Hepatic stellate cell (primary cell): ENCODE measurements at regions not wholly inside any gene's neighbourhood (a gene's known extent, or its start where the extent isn't known, plus 50 kb on each side); places are given as distances from the start of the nearest gene placed in this dataset.

Source experiments
- DNase-seq: peaks from one replicate; pipeline ENCODE4 v3.0.0; 2011; ENCODE audit warnings: low spot score

GRCh38 chr1:218938259-218938658, 235.4 kb upstream of the LYPLAL1 start:
- DNase-seq = no peak

GRCh38 chr1:218939095-218939494, 234.6 kb upstream of the LYPLAL1 start:
- no peak for DNase-seq

- peak; percentile 7 for DNase-seq
Observed at GRCh38 chr1:218942431-218942830, 231.2 kb upstream of the LYPLAL1 start.

- no peak for DNase-seq
Observed at GRCh38 chr1:218943371-218943770, 230.3 kb upstream of the LYPLAL1 start.

GRCh38 chr1:218945050-218945449, 228.6 kb upstream of the LYPLAL1 start:
- no peak for DNase-seq

GRCh38 chr1:218946147-218946546, 227.5 kb upstream of the LYPLAL1 start:
- no peak for DNase-seq

- no peak for DNase-seq
Observed at GRCh38 chr1:218948446-218948845, 225.2 kb upstream of the LYPLAL1 start.

GRCh38 chr1:218953386-218953785, 220.3 kb upstream of the LYPLAL1 start:
- no peak for DNase-seq

GRCh38 chr1:218957971-218958370, 215.7 kb upstream of the LYPLAL1 start:
- no peak for DNase-seq

- no peak for DNase-seq
Observed at GRCh38 chr1:218959784-218960183, 213.9 kb upstream of the LYPLAL1 start.

- no peak for DNase-seq
Observed at GRCh38 chr1:218964471-218965185, 209.1 kb upstream of the LYPLAL1 start.

GRCh38 chr1:218965821-218966220, 207.9 kb upstream of the LYPLAL1 start:
- no peak for DNase-seq

GRCh38 chr1:218967254-218967653, 206.4 kb upstream of the LYPLAL1 start:
- DNase-seq = no peak

- no peak for DNase-seq
Observed at GRCh38 chr1:218967836-218968235, 205.8 kb upstream of the LYPLAL1 start.

- DNase-seq = no peak
Observed at GRCh38 chr1:218969006-218969405, 204.7 kb upstream of the LYPLAL1 start.

- no peak for DNase-seq
Observed at GRCh38 chr1:218970397-218970990, 203.2 kb upstream of the LYPLAL1 start.

GRCh38 chr1:218971156-218971555, 202.5 kb upstream of the LYPLAL1 start:
- DNase-seq = no peak

- DNase-seq = no peak
Observed at GRCh38 chr1:218980881-218981280, 192.8 kb upstream of the LYPLAL1 start.

GRCh38 chr1:218982482-218982881, 191.2 kb upstream of the LYPLAL1 start:
- DNase-seq = no peak

- no peak for DNase-seq
Observed at GRCh38 chr1:218983433-218983832, 190.2 kb upstream of the LYPLAL1 start.

GRCh38 chr1:218983848-218984247, 189.8 kb upstream of the LYPLAL1 start:
- DNase-seq = no peak

GRCh38 chr1:218985424-218985984, 188.2 kb upstream of the LYPLAL1 start:
- DNase-seq = no peak

- no peak for DNase-seq
Observed at GRCh38 chr1:218986816-218987215, 186.9 kb upstream of the LYPLAL1 start.

- no peak for DNase-seq
Observed at GRCh38 chr1:218990019-218990418, 183.7 kb upstream of the LYPLAL1 start.
